VCaP (cell line): ENCODE measurements at regions not wholly inside any gene's neighbourhood (a gene's known extent, or its start where the extent isn't known, plus 50 kb on each side); places are given as distances from the start of the nearest gene placed in this dataset.

Experiments
- H3K27ac ChIP-seq: fragments of 450-650 bp; 2 replicates; pipeline ENCODE4 v1.5.1; 2017
- CTCF ChIP-seq: fragments of 450-650 bp; conservative IDR thresholded peaks from 2 replicates; pipeline ENCODE4 v1.5.1; 2017; ENCODE audit warnings: mild to moderate bottlenecking, moderate library complexity

- H3K27ac ChIP-seq = no peak overlapping the region
- TF ChIP-seq CTCF = no peak
Measured at GRCh38 chr16:11437069-11437468, 91.8 kb downstream of the RMI2 start.

GRCh38 chr16:11439790-11440656 lies 94.8 kb downstream of the RMI2 start:
- no peak overlapping the region for H3K27ac ChIP-seq
- TF ChIP-seq CTCF = no peak

GRCh38 chr16:11440657-11441012 lies 95.4 kb downstream of the RMI2 start:
- H3K27ac ChIP-seq = no peak overlapping the region
- TF ChIP-seq CTCF = no peak

GRCh38 chr16:11445486-11445885 lies 100.2 kb downstream of the RMI2 start:
- no peak overlapping the region for H3K27ac ChIP-seq

GRCh38 chr16:11446566-11447119 lies 101.4 kb downstream of the RMI2 start:
- H3K27ac ChIP-seq = no peak overlapping the region
- TF ChIP-seq CTCF = no peak

More at GRCh38 chr16:11445486-11445885, 100.2 kb downstream of the RMI2 start:
- TF ChIP-seq CTCF = no peak

- no peak overlapping the region for H3K27ac ChIP-seq
- no peak for TF ChIP-seq CTCF
Measured at GRCh38 chr16:11447272-11447671, 102.0 kb downstream of the RMI2 start.

- no peak overlapping the region for H3K27ac ChIP-seq
- no peak for TF ChIP-seq CTCF
Measured at GRCh38 chr16:11447836-11448235, 102.6 kb downstream of the RMI2 start.
